AG09309 (cell line): ENCODE measurements at regions not wholly inside any gene's neighbourhood (a gene's known extent, or its start where the extent isn't known, plus 50 kb on each side); places are given as distances from the start of the nearest gene placed in this dataset.

ENCODE experiments used
- DNase-seq: peaks from one replicate; pipeline ENCODE4 v3.0.0-alpha.2; 2010; ENCODE audit warnings: low read depth
- H3K4me3 ChIP-seq: 2 replicates; pipeline ENCODE4 v1.5.1; 2011; ENCODE audit warnings: mild to moderate bottlenecking, low read depth, low read length, moderate library complexity; ENCODE audit not compliant: control insufficient read depth
- CTCF ChIP-seq: IDR thresholded peaks from 2 replicates; pipeline ENCODE4 v1.5.1; 2011; ENCODE audit warnings: mild to moderate bottlenecking, low read depth, low read length, inconsistent platforms; ENCODE audit not compliant: insufficient read depth, control insufficient read depth; ENCODE audit errors: missing control alignments

- no peak for DNase-seq
- no peak for TF ChIP-seq CTCF
- no peak overlapping the region for H3K4me3 ChIP-seq
These were observed 187.0 kb downstream of the PTPN20 start for GRCh38 chr10:47098238-47098637.

- no peak for TF ChIP-seq CTCF
- H3K4me3 ChIP-seq = no peak overlapping the region
- no peak for DNase-seq
These were observed 187.7 kb downstream of the PTPN20 start for GRCh38 chr10:47098964-47099363.

GRCh38 chr10:47099474-47099873, 188.2 kb downstream of the PTPN20 start:
- no peak for TF ChIP-seq CTCF
- no peak overlapping the region for H3K4me3 ChIP-seq
- DNase-seq = no peak

- no peak for TF ChIP-seq CTCF
These were observed 190.0 kb downstream of the PTPN20 start for GRCh38 chr10:47101196-47101595.

GRCh38 chr10:47101807-47102206, 190.6 kb downstream of the PTPN20 start:
- no peak for TF ChIP-seq CTCF
- H3K4me3 ChIP-seq = no peak overlapping the region
- DNase-seq = no peak

More at GRCh38 chr10:47101196-47101595, 190.0 kb downstream of the PTPN20 start:
- H3K4me3 ChIP-seq = no peak overlapping the region
- DNase-seq = no peak

GRCh38 chr10:47104151-47104605, 192.9 kb downstream of the PTPN20 start:
- DNase-seq = no peak
- H3K4me3 ChIP-seq = no peak overlapping the region
- no peak for TF ChIP-seq CTCF

- H3K4me3 ChIP-seq = no peak overlapping the region
- no peak for DNase-seq
- TF ChIP-seq CTCF = no peak
These were observed 193.7 kb downstream of the PTPN20 start for GRCh38 chr10:47104786-47105385.
